ENCODE measurements at regions not wholly inside any gene's neighbourhood (a gene's known extent, or its start where the extent isn't known, plus 50 kb on each side); places are given as distances from the start of the nearest gene placed in this dataset.
"Not testable (repeated sequence)": the region's sequence is repeated elsewhere in the genome, so short reads cannot be mapped to it uniquely, and the experiment has no call there.

DNA sequence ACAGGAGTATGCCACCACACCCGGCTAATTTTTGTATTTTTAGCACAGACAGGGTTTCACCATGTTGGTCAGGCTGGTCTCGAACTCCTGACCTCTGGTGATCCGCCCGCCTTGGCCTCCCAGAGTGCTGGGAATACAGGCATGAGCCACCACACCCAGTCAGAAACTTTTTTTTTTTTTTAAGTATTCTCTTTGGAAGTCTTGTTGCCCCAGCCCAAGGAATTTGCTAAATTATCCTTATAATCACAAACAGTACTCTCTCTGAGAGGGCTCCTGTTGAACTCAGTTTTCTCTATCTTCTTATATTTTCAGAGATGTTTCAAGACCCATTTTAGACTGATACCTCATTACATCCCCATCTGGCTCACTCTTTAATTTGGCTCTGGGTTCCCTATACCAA lies 82.3 kb upstream of the HIF1A start:
- not testable (repeated sequence) for H3K27ac ChIP-seq (ENCODE audit: low read depth, low read length); H3K9me3 ChIP-seq (ENCODE audit: control insufficient read depth in 1 of 2, low read length in 2 of 2); H3K27me3 ChIP-seq (ENCODE audit: control insufficient read depth in 1 of 2, insufficient read depth in 2 of 2, low read length in 2 of 2); H3K4me3 ChIP-seq (ENCODE audit: low read depth in 1 of 2, low read length in 2 of 2); H3K9ac ChIP-seq (ENCODE audit: low read depth in 1 of 2, low read length in 2 of 2); H3K36me3 ChIP-seq (ENCODE audit: control insufficient read depth in 1 of 2, insufficient read depth in 2 of 2, low read length in 2 of 2)
- peaks cover 10 to 21% of the 10 kb centered on the region in 2 donors for H3K4me1 ChIP-seq (ENCODE audit: control insufficient read depth in 1 of 2, insufficient read depth in 2 of 2, low read length in 2 of 2)

DNA sequence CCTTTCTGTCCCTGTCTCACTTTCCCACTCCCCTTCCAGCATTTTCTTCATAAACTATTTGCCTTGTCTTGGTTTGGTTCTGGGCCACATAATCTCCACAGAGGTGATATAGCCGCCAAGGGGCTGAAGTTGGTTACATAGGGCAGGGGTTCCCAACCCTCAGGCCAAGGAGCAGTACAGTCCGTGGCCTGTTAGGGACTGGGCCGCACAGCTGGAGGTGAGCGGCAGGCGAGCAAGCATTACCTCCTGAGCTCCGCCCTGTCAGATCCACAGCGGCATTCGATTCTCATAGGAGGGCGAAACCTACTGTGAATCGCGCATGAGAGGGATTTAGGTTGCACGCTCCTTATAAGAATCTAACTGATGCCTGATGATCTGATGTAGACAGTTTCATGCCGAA lies 80.6 kb upstream of the HIF1A start:
- Histone ChIP-seq H3K4me1 (ENCODE audit: control insufficient read depth in 1 of 2, insufficient read depth in 2 of 2, low read length in 2 of 2) (peaks cover under 1 to 4% of the 10 kb centered on the region in 2 donors), H3K27ac (ENCODE audit: low read depth, low read length) (no peak overlapping the region), H3K27me3 (ENCODE audit: control insufficient read depth in 1 of 2, insufficient read depth in 2 of 2, low read length in 2 of 2) (no peaks in the 10 kb centered on the region), H3K9me3 (ENCODE audit: control insufficient read depth in 1 of 2, low read length in 2 of 2) (no peaks in the 10 kb centered on the region), H3K4me3 (ENCODE audit: low read depth in 1 of 2, low read length in 2 of 2) (no peak overlapping the region), H3K9ac (ENCODE audit: low read depth in 1 of 2, low read length in 2 of 2) (no peak overlapping the region), H3K36me3 (ENCODE audit: control insufficient read depth in 1 of 2, insufficient read depth in 2 of 2, low read length in 2 of 2) (no peaks in the 10 kb centered on the region)

DNA sequence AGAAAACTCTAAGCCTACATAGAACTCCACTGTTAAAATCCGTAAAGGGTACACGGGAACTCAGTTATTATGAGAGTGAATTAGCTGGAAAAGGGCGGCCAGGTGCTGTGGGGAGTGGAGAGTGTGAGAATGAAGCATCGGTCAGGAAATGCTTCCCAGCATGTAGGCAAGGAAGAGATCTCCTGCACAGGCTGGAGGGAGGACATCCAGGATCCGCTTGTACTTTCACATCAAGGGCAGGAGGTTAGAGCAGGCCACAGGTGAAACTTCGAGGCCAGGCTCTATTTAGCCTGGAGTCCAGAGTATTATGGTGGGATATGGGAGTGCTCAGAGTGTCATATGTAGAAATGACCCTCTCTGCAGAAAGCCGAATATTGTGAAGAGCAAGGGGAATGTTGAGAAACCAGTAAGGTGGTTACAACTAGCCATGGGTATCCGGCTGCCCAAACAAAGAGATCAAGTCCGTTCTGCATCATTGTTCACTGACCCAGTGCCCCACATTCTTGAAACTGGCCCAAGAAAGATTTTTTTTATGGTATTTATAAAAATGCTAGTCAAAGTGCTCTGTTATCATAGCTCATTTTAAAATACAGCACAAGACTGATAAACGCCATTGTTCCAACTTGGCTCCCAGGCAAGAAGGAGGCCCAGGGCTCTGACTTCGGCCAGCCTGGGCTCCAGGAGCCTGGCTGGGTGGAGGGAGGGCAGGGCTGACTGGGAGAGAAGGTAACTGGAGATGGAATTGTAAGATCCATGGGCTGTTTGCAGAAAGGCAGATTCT lies 79.4 kb upstream of the HIF1A start:
- H3K27ac ChIP-seq (ENCODE audit: low read depth, low read length) = no peak overlapping the region

DNA sequence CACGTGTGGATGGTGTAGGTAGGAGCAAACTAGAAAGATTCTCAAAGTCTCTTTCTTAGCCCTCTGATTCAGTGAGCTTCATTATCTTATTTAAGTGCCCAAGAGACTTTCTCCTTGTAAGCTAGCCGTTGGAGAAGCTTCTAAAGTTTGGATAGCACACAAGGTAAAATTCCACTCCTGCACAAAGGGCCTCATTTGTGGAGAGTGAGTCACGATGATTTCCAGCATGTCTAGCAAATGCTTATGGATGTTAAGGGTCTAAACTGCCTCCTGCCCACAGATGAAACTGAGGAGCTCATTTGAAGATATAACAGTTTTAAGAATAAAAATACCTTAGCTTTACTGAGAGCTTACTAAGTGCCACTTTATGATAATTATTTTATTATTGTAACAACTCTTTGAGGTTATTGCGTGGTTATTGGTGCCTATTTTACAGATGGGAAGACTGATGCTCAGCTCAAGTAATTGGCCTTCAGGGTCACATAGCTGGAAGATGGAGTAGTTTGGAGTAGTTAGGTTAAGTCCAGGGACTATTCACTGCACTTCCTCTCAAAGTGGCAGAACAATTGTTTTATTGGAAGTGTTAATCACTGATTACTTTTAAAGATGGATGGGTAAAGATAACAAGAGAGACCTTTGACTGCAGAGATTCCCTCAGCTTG lies 78.7 kb upstream of the HIF1A start:
- H3K36me3 ChIP-seq (ENCODE audit: control insufficient read depth in 1 of 2, insufficient read depth in 2 of 2, low read length in 2 of 2) = no peaks in the 10 kb centered on the region
- H3K9me3 ChIP-seq (ENCODE audit: control insufficient read depth in 1 of 2, low read length in 2 of 2) = no peaks in the 10 kb centered on the region
- H3K4me3 ChIP-seq (ENCODE audit: low read depth in 1 of 2, low read length in 2 of 2) = no peak overlapping the region
- H3K4me1 ChIP-seq (ENCODE audit: control insufficient read depth in 1 of 2, insufficient read depth in 2 of 2, low read length in 2 of 2) = peaks cover 0 to 4% of the 10 kb centered on the region in 2 donors
- no peak overlapping the region for H3K27ac ChIP-seq (ENCODE audit: low read depth, low read length)
- no peaks in the 10 kb centered on the region for H3K27me3 ChIP-seq (ENCODE audit: control insufficient read depth in 1 of 2, insufficient read depth in 2 of 2, low read length in 2 of 2)
- H3K9ac ChIP-seq (ENCODE audit: low read depth in 1 of 2, low read length in 2 of 2) = no peak overlapping the region

More for the DNA sequence above, 79.4 kb upstream of the HIF1A start:
- Histone ChIP-seq H3K4me1 (ENCODE audit: control insufficient read depth in 1 of 2, insufficient read depth in 2 of 2, low read length in 2 of 2) (peaks cover 0 to 4% of the 10 kb centered on the region in 2 donors), H3K9ac (ENCODE audit: low read depth in 1 of 2, low read length in 2 of 2) (no peak overlapping the region), H3K4me3 (ENCODE audit: low read depth in 1 of 2, low read length in 2 of 2) (no peak overlapping the region), H3K36me3 (ENCODE audit: control insufficient read depth in 1 of 2, insufficient read depth in 2 of 2, low read length in 2 of 2) (no peaks in the 10 kb centered on the region), H3K9me3 (ENCODE audit: control insufficient read depth in 1 of 2, low read length in 2 of 2) (no peaks in the 10 kb centered on the region), H3K27me3 (ENCODE audit: control insufficient read depth in 1 of 2, insufficient read depth in 2 of 2, low read length in 2 of 2) (no peaks in the 10 kb centered on the region)

DNA sequence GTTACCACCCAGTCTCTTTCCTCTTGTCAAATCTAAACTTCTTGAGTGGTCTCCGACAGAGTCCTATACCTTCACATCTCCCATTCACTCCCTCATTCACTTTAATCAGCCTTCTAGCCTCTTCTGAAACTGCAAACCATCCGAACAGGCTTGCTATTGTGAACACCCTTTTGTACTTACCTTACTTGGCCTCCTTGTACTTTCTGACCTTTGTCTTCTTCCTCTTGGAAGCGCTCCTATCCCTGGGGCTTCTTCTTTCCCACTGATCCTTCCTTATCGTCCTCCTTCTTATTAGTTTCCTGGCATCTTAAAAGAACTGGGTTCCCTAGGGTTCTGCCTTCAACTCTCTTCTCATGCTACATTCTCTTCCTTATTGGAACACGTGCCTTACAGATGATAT lies 76.9 kb upstream of the HIF1A start:
- H3K4me1 ChIP-seq (ENCODE audit: control insufficient read depth in 1 of 2, insufficient read depth in 2 of 2, low read length in 2 of 2) = peaks cover 0 to 4% of the 10 kb centered on the region in 2 donors
- H3K9me3 ChIP-seq (ENCODE audit: control insufficient read depth in 1 of 2, low read length in 2 of 2) = no peaks in the 10 kb centered on the region
- H3K27me3 ChIP-seq (ENCODE audit: control insufficient read depth in 1 of 2, insufficient read depth in 2 of 2, low read length in 2 of 2) = no peaks in the 10 kb centered on the region

DNA sequence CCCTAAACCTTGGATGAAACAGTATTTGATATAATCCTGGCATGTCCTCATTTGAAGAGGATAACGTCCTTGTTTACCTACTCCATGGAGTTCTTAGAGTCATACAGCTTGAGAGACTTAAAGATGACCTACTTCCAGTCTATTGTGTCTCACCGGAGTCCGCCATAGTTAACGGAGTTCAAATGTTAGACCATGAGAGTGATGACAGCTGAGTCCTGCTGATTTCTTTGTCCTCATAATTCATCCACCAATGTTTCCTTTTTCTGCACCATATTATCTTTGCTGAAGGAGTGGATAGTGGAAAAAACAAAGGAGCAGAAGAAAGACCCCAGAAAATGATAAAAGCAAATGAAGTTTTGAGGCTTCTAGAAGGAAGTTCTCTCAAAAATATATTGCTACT lies 75.8 kb upstream of the HIF1A start:
- Histone ChIP-seq H3K27ac (ENCODE audit: low read depth, low read length) (no peak overlapping the region), H3K36me3 (ENCODE audit: control insufficient read depth in 1 of 2, insufficient read depth in 2 of 2, low read length in 2 of 2) (no peaks in the 10 kb centered on the region), H3K9ac (ENCODE audit: low read depth in 1 of 2, low read length in 2 of 2) (no peak overlapping the region), H3K4me1 (ENCODE audit: control insufficient read depth in 1 of 2, insufficient read depth in 2 of 2, low read length in 2 of 2) (peaks cover 0 to 4% of the 10 kb centered on the region in 2 donors), H3K4me3 (ENCODE audit: low read depth in 1 of 2, low read length in 2 of 2) (no peak overlapping the region), H3K9me3 (ENCODE audit: control insufficient read depth in 1 of 2, low read length in 2 of 2) (no peaks in the 10 kb centered on the region), H3K27me3 (ENCODE audit: control insufficient read depth in 1 of 2, insufficient read depth in 2 of 2, low read length in 2 of 2) (no peaks in the 10 kb centered on the region)

More for the DNA sequence above, 76.9 kb upstream of the HIF1A start:
- Histone ChIP-seq H3K27ac (ENCODE audit: low read depth, low read length) (no peak overlapping the region), H3K4me3 (ENCODE audit: low read depth in 1 of 2, low read length in 2 of 2) (no peak overlapping the region), H3K36me3 (ENCODE audit: control insufficient read depth in 1 of 2, insufficient read depth in 2 of 2, low read length in 2 of 2) (no peaks in the 10 kb centered on the region), H3K9ac (ENCODE audit: low read depth in 1 of 2, low read length in 2 of 2) (no peak overlapping the region)

DNA sequence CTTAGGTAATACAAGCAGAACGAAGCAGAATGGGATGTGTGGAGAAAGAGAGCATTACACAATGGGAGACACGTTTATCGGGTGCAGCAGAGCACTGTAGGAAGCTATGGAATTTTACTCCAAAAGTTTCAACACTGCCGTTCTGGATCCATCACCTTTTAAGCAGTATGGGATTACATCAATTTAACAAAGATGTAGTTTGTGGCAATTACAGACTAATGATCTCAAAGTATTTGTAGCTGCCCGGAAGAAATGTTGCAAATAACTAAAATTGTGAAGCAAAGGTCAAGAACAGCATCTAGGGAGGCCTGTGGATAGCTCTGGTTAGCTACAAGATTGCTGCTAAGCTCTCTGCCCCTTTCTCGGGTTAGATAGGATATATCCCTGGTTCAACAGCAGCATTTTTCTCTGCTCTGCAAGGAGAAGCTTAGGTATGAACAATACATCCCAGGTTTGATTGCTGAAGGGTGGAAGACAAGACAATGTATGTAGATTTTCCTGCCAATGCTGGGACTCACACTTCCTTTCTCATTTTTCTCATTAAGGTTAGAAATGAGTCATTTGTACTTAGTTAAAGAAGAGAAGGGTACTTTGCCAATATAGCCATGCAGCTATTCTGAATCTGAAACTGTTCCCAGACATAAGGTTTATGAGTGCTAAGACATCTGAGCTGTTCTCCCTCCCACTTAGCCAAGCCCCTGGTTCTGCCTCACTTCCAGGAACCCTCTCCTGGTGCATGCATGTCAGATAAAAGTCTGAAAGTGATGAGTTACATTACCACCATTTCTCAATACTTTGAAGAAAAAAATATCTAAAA lies 75.0 kb upstream of the HIF1A start:
- Histone ChIP-seq H3K4me3 (ENCODE audit: low read depth in 1 of 2, low read length in 2 of 2) (no peak overlapping the region), H3K27me3 (ENCODE audit: control insufficient read depth in 1 of 2, insufficient read depth in 2 of 2, low read length in 2 of 2) (no peaks in the 10 kb centered on the region), H3K4me1 (ENCODE audit: control insufficient read depth in 1 of 2, insufficient read depth in 2 of 2, low read length in 2 of 2) (peaks cover 0 to 4% of the 10 kb centered on the region in 2 donors), H3K27ac (ENCODE audit: low read depth, low read length) (no peak overlapping the region), H3K9me3 (ENCODE audit: control insufficient read depth in 1 of 2, low read length in 2 of 2) (no peaks in the 10 kb centered on the region), H3K9ac (ENCODE audit: low read depth in 1 of 2, low read length in 2 of 2) (no peak overlapping the region), H3K36me3 (ENCODE audit: control insufficient read depth in 1 of 2, insufficient read depth in 2 of 2, low read length in 2 of 2) (no peaks in the 10 kb centered on the region)

DNA sequence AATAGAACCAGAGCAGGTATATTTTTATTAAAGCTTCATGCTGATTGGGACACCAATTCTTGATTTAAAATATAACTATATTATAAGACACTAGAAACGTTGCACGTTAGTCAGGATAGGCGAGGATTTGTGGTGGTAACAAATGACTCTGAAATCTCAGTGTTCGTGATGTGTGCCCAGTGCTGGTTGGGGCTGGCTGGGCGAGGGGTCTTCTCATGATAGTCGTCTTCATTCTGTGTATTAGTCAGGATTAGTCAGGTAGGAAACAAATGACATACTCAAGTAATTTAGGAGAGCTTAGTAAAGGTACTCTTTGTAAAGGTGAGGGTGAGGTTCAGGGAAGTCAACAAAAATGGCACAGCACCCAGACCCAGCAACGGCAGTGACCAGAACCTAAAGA lies 73.9 kb upstream of the HIF1A start:
- H3K27me3 ChIP-seq (ENCODE audit: control insufficient read depth in 1 of 2, insufficient read depth in 2 of 2, low read length in 2 of 2) = no peaks in the 10 kb centered on the region
- H3K9ac ChIP-seq (ENCODE audit: low read depth in 1 of 2, low read length in 2 of 2) = no peak overlapping the region
- no peak overlapping the region for H3K4me3 ChIP-seq (ENCODE audit: low read depth in 1 of 2, low read length in 2 of 2)
- H3K27ac ChIP-seq (ENCODE audit: low read depth, low read length) = no peak overlapping the region
- H3K9me3 ChIP-seq (ENCODE audit: control insufficient read depth in 1 of 2, low read length in 2 of 2) = no peaks in the 10 kb centered on the region
- no peaks in the 10 kb centered on the region for H3K4me1 ChIP-seq (ENCODE audit: control insufficient read depth in 1 of 2, insufficient read depth in 2 of 2, low read length in 2 of 2)
- no peaks in the 10 kb centered on the region for H3K36me3 ChIP-seq (ENCODE audit: control insufficient read depth in 1 of 2, insufficient read depth in 2 of 2, low read length in 2 of 2)

DNA sequence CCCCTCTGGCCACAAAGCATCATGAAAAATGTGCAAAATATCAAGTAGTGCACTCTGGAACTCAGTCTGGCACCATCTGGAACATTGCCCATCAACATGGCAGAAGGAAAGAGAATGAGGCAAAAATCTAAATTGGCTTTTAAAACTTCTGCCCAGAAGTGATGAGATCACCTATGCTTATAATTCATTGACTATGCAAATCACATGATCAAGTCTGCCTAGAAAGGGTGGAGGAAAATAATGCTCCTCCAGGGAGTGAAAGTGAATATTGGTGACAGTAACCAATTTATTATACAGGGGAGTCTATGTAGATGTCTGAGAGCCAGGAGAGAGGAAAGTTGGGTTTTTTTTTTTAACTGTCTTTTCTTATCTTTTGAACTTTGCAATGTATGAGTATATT lies 73.3 kb upstream of the HIF1A start:
- H3K4me1 ChIP-seq (ENCODE audit: control insufficient read depth in 1 of 2, insufficient read depth in 2 of 2, low read length in 2 of 2) = no peaks in the 10 kb centered on the region
- H3K36me3 ChIP-seq (ENCODE audit: control insufficient read depth in 1 of 2, insufficient read depth in 2 of 2, low read length in 2 of 2) = no peaks in the 10 kb centered on the region
- H3K9me3 ChIP-seq (ENCODE audit: control insufficient read depth in 1 of 2, low read length in 2 of 2) = no peaks in the 10 kb centered on the region
- no peaks in the 10 kb centered on the region for H3K27me3 ChIP-seq (ENCODE audit: control insufficient read depth in 1 of 2, insufficient read depth in 2 of 2, low read length in 2 of 2)
- H3K27ac ChIP-seq (ENCODE audit: low read depth, low read length) = no peak overlapping the region
- H3K9ac ChIP-seq (ENCODE audit: low read depth in 1 of 2, low read length in 2 of 2) = no peak overlapping the region
- no peak overlapping the region for H3K4me3 ChIP-seq (ENCODE audit: low read depth in 1 of 2, low read length in 2 of 2)

DNA sequence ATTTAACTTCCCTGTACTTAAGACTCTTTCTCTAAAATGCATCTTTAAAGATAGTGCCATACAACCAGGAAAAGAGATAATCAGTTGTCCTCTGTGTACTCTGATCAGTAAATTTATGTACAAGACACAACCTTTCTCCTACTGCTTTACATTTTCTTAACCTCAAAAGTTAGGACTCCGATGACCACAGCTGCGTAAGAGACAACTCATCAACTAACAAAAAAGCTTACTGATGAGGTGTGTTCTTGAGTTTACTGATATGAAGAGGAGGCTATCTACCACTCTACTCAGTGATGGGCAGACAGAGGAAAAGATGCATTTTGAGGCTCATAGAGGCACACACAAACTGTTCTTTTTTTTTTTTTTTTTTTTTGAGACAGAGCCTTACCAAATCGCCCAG lies 71.4 kb upstream of the HIF1A start:
- no peaks in the 10 kb centered on the region for H3K9me3 ChIP-seq (ENCODE audit: control insufficient read depth in 1 of 2, low read length in 2 of 2)
- H3K36me3 ChIP-seq (ENCODE audit: control insufficient read depth in 1 of 2, insufficient read depth in 2 of 2, low read length in 2 of 2) = no peaks in the 10 kb centered on the region
- no peak overlapping the region for H3K4me3 ChIP-seq (ENCODE audit: low read depth in 1 of 2, low read length in 2 of 2)
- H3K9ac ChIP-seq (ENCODE audit: low read depth in 1 of 2, low read length in 2 of 2) = no peak overlapping the region
- H3K4me1 ChIP-seq (ENCODE audit: control insufficient read depth in 1 of 2, insufficient read depth in 2 of 2, low read length in 2 of 2) = no peaks in the 10 kb centered on the region
- H3K27ac ChIP-seq (ENCODE audit: low read depth, low read length) = no peak overlapping the region
- no peaks in the 10 kb centered on the region for H3K27me3 ChIP-seq (ENCODE audit: control insufficient read depth in 1 of 2, insufficient read depth in 2 of 2, low read length in 2 of 2)

Measured in duodenal mucosa (tissue), 2 donors.